T47D (cell line): ENCODE measurements at regions not wholly inside any gene's neighbourhood (a gene's known extent, or its start where the extent isn't known, plus 50 kb on each side); places are given as distances from the start of the nearest gene placed in this dataset.

ENCODE experiments used
- DNase-seq, 2 experiments: peaks; one replicate each; pipeline versions ENCODE4 v3.0.0 to v3.0.0-alpha.2; 2011 to 2012; ENCODE audit warnings: low read depth in 1 of 2, low spot score in 1 of 2
- JUND ChIP-seq: IDR thresholded peaks from 2 replicates; pipeline ENCODE4 v1.6.1; 2012; ENCODE audit warnings: low read depth
- in situ Hi-C: cut with HindIII; loops from 2 replicates; pipeline ENCODE4 v1.10.0; 2016; ENCODE audit warnings: low sequenced_read_pairs, low pct_unique_long_range_greater_than_20kb

DNA sequence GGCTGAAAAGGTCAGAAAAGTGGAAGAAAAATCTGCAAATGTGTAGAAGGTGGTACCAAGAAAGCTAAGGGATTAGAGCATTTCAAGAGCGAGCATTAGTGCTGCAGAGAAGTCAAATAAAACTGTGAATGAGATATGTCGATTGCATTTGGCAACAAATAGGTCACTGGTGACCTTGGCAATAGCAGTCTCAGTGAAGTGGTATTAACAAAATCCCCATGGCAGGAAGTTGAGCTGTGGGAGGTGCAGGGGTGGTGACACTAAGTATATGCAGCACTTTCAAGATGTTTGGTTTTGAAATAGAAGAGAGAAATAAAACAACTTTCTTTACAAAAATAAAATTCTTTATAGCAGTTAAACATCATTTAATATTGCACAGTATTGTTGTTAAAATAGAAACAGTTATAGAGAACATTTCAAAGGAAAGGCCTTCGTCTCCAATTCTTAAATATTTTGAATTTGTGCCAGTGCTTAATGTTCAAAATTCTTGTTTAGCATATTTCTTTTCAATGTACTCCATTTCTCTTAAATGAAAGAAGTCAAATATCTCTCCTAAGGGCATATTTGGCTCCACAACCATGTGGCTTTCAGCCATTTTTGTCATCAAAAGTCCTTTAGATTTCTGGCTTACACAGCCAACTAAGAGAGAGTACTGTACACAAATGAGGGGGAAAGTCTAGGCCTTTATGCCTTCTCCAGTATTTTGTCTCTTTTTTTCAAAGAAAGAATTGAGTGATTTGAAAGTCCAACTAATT, 443.0 kb upstream of the MMADHC start:
- in situ Hi-C loops, result no loop called here
- no peak for TF ChIP-seq JUND
- no peak for DNase-seq

DNA sequence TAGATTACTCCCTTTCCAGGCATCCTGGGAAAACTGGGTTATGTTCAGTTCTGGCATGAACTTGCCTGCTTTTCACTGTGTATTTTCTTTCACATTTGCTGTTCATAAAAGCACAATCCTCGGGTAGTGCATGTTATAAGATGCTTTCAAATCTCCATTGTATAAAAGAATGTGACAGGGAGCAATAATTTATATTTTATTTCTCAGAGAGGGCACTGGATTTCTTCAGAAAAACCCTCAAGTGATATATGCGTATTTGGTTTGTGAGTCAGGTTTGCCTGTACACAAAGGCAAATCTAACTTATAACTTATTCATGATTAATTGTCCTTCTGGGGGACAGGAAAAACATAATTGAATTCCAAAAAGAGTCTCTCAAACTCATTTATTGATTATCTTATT, 440.7 kb upstream of the MMADHC start:
- no peak for TF ChIP-seq JUND
- in situ Hi-C loops, result no loop called here
- DNase-seq, result no peak

DNA sequence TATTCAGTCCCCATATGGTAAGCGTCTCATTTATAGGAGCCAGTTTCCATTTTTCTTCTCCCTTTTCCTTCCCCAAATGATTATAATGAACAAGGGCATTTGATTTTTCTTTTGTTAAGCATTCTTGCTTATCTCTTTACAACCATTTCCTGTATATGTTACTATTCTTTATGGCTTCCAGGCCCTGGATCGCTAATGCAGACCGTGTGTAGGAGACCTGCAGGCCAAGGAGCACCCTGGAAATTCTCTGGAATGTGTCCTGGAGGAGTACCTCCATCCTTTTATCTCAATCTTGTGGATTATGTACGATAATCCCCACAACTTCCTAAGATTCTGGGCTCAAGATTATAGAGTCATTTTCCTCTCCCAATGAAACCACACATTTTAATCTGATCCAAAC, 439.6 kb upstream of the MMADHC start:
- DNase-seq, result no peak
- in situ Hi-C loops, result no loop called here
- no peak for TF ChIP-seq JUND

DNA sequence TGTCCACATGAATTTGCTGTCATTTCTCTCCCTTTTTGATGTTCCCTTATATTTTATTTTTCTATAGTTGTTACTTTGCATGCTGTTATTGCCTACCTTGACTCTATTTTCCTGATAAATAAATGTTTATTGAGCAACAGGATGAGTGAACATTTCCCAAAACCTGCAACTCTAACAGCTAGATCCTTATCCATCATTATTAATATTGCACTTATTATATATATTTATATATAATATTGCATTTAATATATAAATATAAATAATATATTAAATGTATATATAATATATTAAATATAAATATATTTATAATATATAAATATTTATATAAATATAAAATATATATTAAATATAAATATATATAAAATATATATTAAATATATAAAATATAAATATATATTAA, 436.1 kb upstream of the MMADHC start:
- in situ Hi-C loops, result no loop called here
- TF ChIP-seq JUND, result no peak
- DNase-seq, result no peak

GRCh38 chr2:150023044-150023443, 435.5 kb upstream of the MMADHC start:
- in situ Hi-C loops, result no loop called here
- DNase-seq, result no peak
- TF ChIP-seq JUND, result no peak

DNA sequence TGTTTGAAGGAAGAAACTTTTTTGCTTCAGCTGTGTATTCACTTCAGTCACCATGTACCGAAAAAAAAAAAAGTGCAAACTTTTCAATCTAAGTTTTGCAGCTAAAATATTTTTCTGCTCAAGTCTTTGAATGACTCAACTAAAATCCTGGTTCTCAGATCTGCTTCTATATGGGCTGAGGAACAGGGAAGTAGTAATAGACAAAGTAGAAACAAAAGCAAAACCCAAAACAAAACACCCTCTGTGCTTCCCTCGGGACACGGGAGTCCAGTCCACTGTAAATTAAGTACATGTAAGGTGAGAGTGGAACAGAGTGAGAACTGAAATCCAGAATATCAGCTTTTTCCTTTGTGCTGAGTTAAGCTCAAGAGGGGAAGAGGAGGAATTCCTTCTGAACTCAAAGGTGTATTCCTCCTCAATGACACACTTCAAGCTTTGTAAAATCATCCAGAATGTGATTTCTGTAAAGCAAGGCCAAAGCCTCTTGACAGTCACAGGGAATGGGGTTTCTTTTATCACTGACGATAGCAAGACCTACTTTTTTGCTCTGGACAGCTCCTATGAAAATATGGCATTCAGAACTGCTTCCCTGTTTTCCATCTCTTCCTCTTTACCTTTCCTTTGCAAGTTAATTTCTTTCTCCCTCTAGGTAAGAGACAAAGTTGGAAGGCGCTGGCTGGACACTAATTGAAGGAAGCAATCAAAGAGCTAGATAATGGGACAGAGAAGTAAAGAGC, 433.5 kb upstream of the MMADHC start:
- no peak for TF ChIP-seq JUND
- DNase-seq, result no peak
- in situ Hi-C loops, result no loop called here

DNA sequence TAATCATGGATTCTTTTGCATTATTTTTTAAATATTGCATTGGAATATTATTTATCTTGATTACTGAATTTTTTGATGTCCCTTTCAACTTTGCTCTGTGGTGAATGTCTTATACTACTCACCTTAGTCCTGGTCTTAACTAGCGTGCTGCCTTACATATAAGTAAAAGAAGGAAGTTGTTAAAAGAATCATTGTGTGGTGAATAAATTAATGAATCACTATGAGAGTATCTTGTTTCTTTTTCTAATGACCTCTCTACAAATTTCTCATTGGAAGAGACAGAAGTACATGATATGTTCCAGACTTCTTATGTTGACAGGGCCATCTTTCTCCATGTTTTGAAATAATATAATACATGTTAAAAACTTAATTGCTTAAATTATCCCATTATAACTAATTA, 432.6 kb upstream of the MMADHC start:
- TF ChIP-seq JUND, result no peak
- in situ Hi-C loops, result no loop called here
- DNase-seq, result no peak

GRCh38 chr2:150019063-150019462, 431.5 kb upstream of the MMADHC start:
- no peak for DNase-seq
- in situ Hi-C loops, result no loop called here
- TF ChIP-seq JUND, result no peak

DNA sequence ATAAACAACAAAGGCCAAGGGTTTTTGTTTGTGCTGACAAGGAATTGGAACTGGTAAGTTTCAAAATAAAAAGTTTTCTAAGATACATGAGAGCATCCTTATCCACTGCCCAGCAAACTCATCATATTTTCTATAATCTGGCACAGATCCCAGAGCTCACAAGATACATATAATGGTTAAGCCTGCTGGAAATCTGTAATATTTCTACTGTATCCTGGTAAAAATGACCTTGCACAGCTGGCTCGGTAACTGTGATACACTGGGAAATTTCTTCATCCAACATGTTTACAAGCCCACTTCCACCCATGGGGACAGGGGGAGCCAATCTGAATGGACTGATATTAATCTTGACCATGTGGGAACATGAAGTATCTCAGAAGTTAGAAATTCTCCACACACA, 425.4 kb upstream of the MMADHC start:
- DNase-seq, result no peak
- in situ Hi-C loops, result no loop called here
- no peak for TF ChIP-seq JUND

GRCh38 chr2:150011161-150011730, 423.7 kb upstream of the MMADHC start:
- in situ Hi-C loops, result no loop called here
- DNase-seq, result no peak
- TF ChIP-seq JUND, result no peak

DNA sequence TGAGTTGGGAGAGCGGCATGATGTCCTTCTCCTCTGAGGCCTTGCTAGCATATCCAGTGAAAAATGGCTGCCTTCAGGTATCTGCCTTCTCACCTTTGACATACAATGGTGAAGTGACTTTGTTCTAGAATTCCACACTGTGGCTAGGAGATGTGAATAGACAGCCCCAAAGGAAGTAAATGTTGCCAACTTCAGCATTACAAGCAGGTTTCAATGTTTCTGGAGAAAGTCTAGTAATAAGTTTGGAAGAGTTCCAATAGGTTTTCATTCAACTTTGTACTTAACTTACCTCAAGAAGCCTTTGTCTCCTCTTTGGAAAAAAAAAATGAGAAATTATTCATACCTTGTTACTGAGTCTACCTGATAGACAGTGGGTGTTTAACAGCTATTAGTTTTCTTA, 421.3 kb upstream of the MMADHC start:
- no peak for TF ChIP-seq JUND
- no peak for DNase-seq
- in situ Hi-C loops, result no loop called here

DNA sequence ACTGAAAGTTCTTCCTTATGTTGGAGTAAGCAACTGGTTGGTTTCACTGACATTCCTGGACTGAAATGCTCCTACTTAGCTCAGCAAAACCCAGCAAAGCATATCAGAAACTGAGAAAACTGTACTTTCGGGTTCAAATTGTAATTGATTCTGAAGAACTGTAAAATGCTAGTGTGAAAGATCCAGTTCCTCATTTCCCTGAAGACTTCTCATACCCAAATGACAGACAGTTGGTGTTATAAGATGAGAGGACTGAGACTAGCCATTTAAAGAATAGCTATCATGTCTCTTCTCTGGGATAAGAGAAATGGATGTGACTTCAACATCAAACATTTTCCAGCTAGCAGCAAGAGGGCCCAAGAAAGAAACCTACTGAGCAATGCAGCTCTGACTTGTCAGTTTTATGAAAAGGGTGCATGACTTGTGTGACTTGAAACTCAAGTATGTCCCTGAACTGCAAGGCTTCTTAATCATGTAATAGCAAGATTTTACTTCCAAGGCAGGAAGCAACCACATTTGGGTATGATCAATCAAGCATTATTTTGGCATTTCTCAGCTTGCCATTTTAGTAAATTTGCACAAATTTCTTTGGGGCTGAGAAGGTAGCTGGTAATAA, 420.3 kb upstream of the MMADHC start:
- in situ Hi-C loops, result no loop called here
- no peak for DNase-seq
- no peak for TF ChIP-seq JUND

- in situ Hi-C loops, result no loop called here
- TF ChIP-seq JUND, result no peak
- DNase-seq, result no peak
Observed at GRCh38 chr2:150006591-150006990, 419.0 kb upstream of the MMADHC start.

GRCh38 chr2:150003544-150003943, 416.0 kb upstream of the MMADHC start:
- in situ Hi-C loops, result no loop called here
- no peak for DNase-seq
- TF ChIP-seq JUND, result no peak
